ENCODE measurements at regions not wholly inside any gene's neighbourhood (a gene's known extent, or its start where the extent isn't known, plus 50 kb on each side); places are given as distances from the start of the nearest gene placed in this dataset.

- TF ChIP-seq CTCF (IDR thresholded peaks at IDR 0.05), result no peak
- TF ChIP-seq POLR2AphosphoS5 (IDR thresholded peaks at IDR 0.05), result no peak
- no peak for TF ChIP-seq POLR2A (IDR thresholded peaks at IDR 0.05)
- TF ChIP-seq EP300 (IDR thresholded peaks at IDR 0.05; ENCODE audit: low read depth), result no peak
These were observed 162.9 kb upstream of the ALG10B start for GRCh38 chr12:38153737-38154061.

Data from transverse colon (tissue), 4 donors.